NB4 (cell line): ENCODE measurements at regions not wholly inside any gene's neighbourhood (a gene's known extent, or its start where the extent isn't known, plus 50 kb on each side); places are given as distances from the start of the nearest gene placed in this dataset.

Source experiments
- CTCF ChIP-seq: IDR thresholded peaks from one replicate; pipeline ENCODE4 v1.5.1; 2012; ENCODE audit warnings: low read depth, low read length
- MAX ChIP-seq: IDR thresholded peaks from 2 replicates; pipeline ENCODE4 v1.6.1; 2011; ENCODE audit warnings: low read depth, low read length
- MYC ChIP-seq: IDR thresholded peaks from 2 replicates; pipeline ENCODE4 v1.6.1; 2011; ENCODE audit warnings: low read depth, low read length
- POLR2A ChIP-seq: IDR thresholded peaks from 2 replicates; pipeline ENCODE4 v1.6.1; 2011; ENCODE audit warnings: mild to moderate bottlenecking; ENCODE audit not compliant: insufficient read length; ENCODE audit errors: extremely low read depth

GRCh38 chr2:14451312-14451711, 181.2 kb upstream of the LRATD1 start:
- no peak for TF ChIP-seq POLR2A
- no peak for TF ChIP-seq CTCF
- TF ChIP-seq MYC: no peak
- TF ChIP-seq MAX: no peak
